Fibroblast of the conjunctiva (primary cell): ENCODE measurements at regions not wholly inside any gene's neighbourhood (a gene's known extent, or its start where the extent isn't known, plus 50 kb on each side); places are given as distances from the start of the nearest gene placed in this dataset.

ENCODE experiments used
- DNase-seq: peaks from one replicate; pipeline ENCODE4 v3.0.0-alpha.2; 2010; ENCODE audit warnings: low read depth

GRCh38 chr3:126266850-126267168 is 86.4 kb upstream of the ALDH1L1 start:
- DNase-seq, result no peak

- no peak for DNase-seq
Observed at GRCh38 chr3:126266291-126266840, 86.0 kb upstream of the ALDH1L1 start.

DNA sequence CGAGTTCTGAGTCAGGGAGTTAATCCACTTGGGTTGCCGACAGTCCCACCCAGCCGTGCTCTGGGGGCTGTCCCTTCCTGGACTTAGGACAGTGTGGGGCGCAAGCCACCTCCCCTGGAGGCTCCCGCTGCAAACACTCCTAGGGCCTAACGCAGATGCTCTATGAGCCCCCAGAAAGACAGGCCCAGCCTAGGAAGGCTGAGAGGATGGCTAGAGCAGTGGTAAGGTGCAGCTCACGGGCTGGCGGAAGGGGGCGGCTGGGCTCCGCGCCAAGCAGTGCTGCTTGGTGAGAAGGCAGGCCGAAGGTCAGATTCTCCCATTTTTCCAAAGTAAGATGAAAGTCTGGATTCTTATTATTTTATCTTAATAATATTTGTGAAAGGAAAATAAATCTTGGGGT is 84.6 kb upstream of the ALDH1L1 start:
- no peak for DNase-seq

DNA sequence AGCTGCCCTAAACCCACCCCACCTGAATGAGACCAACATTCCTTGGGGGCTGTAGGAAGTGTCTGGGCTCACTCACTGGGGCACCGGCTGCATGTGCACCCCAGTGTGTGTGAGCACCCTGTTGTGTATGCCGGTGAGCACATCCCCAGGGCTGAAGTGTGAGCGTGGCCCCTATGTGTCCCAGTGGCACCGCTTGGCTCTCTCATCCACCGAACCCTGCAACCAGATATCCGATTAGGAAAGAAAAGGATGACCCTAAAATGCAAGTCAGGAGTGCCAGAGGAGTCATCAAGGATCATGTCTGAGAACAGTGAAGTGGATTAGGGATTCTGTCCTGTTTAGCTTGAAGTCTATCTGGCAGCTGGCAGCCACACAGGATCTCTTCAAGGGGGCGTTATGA is 84.0 kb upstream of the ALDH1L1 start:
- no peak for DNase-seq

DNA sequence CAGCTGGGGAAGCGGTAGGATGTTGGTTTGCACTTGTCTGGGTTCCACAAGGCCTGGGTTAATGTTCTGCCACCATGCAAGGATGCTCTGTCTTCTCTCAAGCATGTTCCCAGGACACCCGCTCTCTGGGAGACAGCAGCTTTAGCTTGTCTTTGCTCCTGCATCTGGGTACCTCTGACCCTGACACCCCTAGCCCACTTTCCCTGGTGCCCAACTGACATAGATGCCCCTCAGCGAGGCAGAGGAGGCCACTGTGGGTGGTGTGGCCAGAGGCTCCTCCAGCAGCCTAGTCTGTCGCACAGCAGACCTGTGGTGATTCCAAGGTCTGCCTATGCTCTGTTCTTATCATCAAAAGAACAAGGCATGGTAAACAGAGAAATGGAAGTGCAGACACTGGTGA is 83.6 kb upstream of the ALDH1L1 start:
- DNase-seq, result no peak

- DNase-seq, result no peak
Observed at GRCh38 chr3:126263539-126263938, 83.2 kb upstream of the ALDH1L1 start.

DNA sequence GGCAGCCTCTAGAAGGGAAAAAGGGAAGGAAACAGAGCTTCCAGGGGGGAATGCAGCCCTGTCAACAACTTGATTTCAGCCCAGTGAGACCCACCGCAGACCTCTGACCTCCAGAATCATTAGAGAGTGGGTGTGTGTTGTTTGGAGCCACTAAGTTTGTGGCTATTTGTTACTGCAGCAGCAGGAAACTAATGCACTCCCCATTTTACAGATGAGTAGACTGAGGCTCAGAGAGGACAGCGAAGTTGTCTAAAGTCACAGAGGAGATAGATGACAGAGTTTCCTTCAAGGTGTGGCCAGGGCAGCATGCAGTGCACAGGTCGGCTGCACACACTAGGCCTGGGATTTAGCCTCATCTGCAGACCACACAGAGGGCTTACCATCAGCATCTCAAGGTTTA is 81.8 kb upstream of the ALDH1L1 start:
- DNase-seq, result no peak

DNA sequence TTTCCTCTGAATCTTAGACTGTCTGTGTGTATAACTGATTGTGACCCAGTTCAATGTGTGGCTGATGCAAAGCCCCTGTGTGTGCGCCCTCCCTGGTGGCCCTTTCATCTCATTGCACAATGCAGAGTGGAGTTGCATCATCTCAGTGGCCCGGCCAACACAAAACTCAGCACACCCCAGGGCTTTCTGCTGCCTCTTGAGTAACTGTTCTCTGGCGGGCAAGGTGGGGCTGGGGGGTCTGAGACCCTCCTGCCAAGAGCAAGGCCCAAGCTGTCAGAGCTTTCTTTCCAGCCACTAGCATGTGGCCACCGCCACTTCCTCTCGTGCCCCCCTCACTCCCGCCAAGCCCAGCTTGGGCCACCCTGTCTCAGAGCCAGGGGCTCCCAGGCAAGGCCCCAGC is 80.7 kb upstream of the ALDH1L1 start:
- peak; percentile 89 for DNase-seq

DNA sequence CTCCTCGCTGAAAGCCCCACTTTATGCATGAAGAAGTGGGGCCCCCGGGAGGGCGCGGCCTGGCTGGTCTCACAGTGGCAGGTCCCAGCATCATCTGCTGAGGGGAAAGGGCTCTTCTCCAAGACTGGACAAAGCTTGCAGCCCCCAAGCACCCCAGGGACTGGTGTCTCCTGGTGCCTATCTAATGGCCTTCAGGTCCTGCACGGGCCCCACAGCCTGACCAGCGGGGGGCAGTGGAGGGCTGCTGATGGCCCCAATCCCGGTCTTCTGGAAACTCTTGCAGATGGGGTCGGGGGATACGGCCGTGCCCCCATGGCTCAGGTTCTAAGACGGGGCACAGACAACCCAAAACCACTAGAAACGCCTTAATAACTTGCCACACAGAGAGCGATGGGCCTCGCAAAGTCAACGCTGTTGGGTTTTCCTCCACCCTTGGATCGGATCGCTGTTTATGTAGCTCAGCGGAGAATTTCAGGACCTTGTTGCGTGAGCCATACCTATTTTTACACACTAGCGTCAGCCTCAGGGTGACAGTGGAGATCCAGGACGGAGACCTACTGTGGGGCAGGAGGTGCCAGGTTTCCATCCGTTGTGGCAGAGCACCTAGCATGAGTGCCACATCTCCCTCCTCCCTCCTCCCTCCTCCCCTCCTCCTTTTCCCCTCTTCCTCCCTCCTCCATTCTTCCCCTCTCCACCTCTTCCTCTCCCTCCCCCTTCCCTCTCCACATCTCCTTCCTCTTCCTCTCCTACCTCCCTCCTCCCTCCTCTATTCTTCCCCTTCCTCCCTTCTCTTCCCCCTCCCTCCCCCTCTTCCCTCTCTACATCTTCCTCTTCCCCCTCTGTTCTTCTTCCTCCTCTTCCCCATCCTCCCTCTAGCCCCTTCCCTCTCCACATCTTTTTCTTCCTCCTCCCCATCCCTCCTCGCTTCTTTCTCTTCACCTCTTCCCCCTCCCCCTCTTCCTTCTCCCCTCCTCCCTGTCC is 79.3 kb upstream of the ALDH1L1 start:
- DNase-seq, result no peak

- no peak for DNase-seq
Observed at GRCh38 chr3:126258670-126259069, 78.3 kb upstream of the ALDH1L1 start.

GRCh38 chr3:126257984-126258383 is 77.6 kb upstream of the ALDH1L1 start:
- no peak for DNase-seq

DNA sequence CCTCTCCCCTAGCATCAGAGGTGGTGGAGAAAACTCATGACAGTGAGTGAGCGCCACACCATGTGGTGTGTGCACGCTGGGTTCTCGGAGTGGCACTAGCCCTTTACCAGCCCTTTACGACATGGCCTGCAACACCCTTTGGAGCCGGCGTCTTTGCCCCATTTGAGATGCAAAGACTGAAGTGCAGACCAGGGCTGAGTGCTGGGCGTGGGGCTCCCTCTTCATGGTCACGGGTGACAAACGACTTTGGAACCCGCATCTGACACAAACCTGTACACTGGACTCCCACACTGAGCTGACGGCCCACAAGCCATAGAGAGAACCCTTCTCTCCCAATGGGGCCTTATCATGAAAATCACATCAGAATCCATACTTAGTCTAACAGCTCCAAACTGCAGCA is 76.8 kb upstream of the ALDH1L1 start:
- no peak for DNase-seq

DNA sequence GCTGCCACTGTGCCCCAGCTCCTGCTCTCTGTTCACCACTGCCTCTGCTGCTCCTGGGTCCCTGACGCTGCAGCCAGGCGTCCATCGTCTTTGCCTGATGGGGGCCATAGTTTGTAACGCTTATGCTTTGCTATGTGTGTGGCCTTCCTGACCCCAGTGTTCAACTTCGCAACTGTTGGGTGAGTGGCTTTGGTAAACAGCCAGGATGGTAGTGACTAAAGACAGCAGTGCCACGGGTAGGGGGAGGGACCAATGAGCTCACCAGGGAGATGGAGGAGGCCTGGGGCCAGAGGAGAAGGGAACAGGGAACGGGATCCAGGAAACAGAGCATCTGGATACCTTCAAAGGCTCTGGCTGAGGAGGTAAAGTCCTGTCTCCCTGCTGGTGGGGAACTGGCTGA is 75.9 kb upstream of the ALDH1L1 start:
- DNase-seq, result no peak

- no peak for DNase-seq
Observed at GRCh38 chr3:126253072-126253471, 72.7 kb upstream of the ALDH1L1 start.

- no peak for DNase-seq
Observed at GRCh38 chr3:126252373-126252772, 72.0 kb upstream of the ALDH1L1 start.

- peak; percentile 53 for DNase-seq
Observed at GRCh38 chr3:126245811-126246727, 65.7 kb upstream of the ALDH1L1 start.
